NCI-H345 treated with DMSO at 0.1 percent for 48 hours (cell line): ENCODE measurements at regions not wholly inside any gene's neighbourhood (a gene's known extent, or its start where the extent isn't known, plus 50 kb on each side); places are given as distances from the start of the nearest gene placed in this dataset.
"Not testable (repeated sequence)": the region's sequence is repeated elsewhere in the genome, so short reads cannot be mapped to it uniquely, and the experiment has no call there.

Source experiments
- DNase-seq: peaks from one replicate; lab custom pipeline; 2025; ENCODE audit not compliant: unreplicated experiment; lab: John Stamatoyannopoulos, UW

- DNase-seq: no peak
These were observed 751.1 kb downstream of the CCDC85A start for GRCh38 chr2:56934866-56935265.

DNA sequence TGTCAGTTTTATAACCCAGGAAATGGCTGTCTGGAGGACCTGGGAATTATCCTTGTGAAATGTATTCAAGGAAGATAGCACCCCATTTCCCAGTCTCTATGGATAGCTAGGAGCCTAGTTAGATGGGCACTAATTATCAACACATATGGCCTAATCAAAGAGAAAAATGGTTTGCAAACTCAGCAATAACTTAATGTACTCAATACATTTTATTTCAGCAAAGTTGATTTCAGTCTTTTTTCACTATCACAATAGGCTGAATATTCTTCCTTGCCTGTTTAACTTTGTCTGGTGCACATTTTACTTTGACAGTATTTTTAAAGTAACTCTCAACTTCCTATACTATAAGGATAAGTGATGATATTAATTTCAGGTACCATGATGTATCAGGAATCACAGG lies 756.3 kb downstream of the CCDC85A start:
- no peak for DNase-seq

GRCh38 chr2:56952871-56953270 lies 769.1 kb downstream of the CCDC85A start:
- no peak for DNase-seq

DNA sequence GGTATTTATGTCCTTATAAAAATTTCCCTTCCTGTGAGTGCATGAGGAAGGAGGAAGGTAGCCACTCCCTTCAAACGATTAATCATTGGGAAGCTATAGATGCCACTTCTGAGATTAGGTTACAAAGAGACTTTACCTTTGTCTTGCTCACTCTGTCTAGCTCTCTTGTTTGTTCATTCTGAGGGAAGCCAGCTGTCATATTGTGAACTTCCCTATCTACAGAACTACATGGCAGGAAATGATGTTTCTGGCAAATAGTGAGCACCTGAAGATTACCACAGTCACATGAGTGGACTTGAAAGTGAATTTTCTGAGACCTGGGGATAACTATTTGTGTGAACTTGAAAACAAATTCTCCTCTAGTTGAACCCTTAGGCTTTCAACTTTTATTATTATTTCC lies 776.8 kb downstream of the CCDC85A start:
- DNase-seq: no peak

DNA sequence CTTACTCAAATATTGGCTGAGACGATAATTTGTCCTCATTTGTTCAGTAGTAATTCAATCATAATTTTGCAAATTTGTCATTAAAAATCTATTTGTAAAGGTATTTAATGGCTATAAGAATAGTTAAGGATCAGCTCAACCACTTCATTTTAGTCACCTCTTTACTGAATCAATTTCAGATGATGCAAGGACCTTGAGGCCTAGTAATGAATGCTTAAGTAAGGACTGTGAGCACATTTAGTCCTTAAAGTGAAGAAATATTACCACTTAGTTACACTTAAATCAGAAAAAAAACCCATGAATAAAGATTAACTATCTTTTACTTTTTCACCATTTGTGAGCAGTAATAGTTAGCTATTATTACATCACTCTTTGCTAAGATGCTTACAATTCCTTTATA lies 778.9 kb downstream of the CCDC85A start:
- DNase-seq: no peak

DNA sequence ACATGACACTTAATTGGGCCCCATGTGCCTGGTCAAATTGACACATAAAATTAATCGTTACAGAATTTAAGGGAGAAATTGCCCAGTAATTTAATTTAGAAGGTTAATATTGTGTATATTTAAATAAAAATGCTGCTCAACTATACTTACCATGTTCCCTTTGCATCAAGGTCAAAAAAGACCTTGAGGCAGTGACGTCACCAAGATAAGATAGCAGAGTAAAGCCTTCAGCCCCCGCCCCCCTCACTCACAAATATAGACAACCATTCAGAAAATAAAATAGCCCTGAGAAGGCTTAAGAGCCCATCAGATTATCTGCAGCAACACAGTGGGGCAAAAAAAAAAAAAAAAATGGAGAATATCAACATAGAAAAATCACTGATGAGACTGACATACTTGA lies 785.7 kb downstream of the CCDC85A start:
- DNase-seq: no peak

- DNase-seq: no peak
These were observed 787.7 kb downstream of the CCDC85A start for GRCh38 chr2:56971383-56971974.

- no peak for DNase-seq
These were observed 797.8 kb downstream of the CCDC85A start for GRCh38 chr2:56981554-56981953.

DNA sequence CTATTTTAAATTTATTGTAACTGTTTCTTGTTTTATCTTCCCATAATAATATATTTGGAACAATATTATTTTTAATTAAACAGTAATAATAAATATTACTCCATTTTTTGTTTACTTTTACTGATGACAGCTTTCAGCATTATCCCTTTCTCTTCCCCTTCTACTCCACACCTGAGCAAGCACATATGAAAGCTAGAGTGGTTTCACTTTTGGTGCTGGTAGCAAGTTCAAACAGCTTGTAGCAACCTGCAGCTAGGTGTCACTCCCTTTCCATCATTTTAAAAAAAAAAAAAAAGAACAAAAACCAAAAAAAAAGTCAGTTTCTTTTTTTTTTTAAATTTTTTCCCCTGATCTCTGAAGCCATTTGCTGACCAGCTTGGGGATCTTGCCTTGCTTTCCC lies 801.8 kb downstream of the CCDC85A start:
- DNase-seq: no peak

DNA sequence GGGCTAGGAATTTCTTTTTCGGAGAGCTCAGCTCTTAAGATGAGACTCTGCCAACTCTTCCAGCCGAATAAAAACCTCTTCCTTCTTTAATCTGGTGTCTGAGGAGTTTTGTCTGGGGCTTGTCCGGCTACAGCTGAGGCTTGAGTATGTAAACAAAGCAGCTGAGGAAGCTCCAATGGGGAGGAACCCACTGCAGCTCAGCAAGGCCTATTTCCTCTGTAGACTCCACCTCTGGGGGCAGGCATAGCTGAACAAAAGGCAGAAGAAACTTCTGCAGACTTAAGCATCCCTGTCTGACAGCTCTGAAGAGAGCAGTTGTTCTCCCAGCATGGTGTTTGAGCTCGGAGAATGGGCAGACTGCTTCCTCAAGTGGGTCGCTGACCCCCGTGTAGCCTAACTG lies 838.7 kb downstream of the CCDC85A start:
- DNase-seq: no peak

- no peak for DNase-seq
These were observed 861.3 kb downstream of the CCDC85A start for GRCh38 chr2:57044931-57045635.

DNA sequence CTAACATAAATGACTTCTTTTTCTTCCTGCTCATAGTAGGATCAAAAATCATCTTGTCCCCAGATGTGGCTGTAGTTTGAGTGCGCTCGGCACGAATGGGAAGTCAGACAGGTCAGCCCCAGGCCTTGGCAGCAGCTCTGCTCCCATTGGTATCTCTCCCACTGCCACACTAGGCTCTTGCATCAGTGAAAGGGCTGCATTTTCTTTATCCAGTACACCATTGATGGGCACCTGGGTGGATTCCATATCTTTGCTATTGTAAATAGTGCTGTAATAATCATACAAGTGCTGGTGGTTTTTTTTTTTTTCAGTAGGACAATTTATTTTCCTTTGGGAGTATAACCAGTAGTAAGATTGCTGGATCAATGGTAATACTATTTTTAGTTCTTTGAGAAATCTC lies 865.5 kb downstream of the CCDC85A start:
- DNase-seq: no peak

DNA sequence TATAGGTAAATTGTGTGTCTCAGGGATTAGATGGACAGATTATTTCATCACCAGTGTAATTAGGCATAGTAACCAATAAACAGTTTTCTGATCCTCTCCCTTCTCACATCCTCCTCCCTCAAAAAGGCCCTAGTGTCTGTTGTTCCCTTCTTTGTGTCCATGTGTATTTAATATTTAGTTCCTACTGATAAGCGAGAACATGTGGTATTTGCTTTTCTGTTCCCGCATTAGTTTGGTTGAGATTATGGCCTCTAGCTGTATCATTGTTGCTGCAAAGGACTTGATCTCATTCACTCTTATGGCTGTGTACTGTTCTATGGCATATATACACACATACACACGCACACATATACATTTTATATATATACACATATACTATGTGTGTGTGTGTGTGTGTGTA lies 866.2 kb downstream of the CCDC85A start:
- DNase-seq: no peak

GRCh38 chr2:57066301-57066700 lies 882.5 kb downstream of the CCDC85A start:
- not testable (repeated sequence) for DNase-seq

- DNase-seq: no peak
These were observed 891.4 kb downstream of the CCDC85A start for GRCh38 chr2:57075226-57075625.

DNA sequence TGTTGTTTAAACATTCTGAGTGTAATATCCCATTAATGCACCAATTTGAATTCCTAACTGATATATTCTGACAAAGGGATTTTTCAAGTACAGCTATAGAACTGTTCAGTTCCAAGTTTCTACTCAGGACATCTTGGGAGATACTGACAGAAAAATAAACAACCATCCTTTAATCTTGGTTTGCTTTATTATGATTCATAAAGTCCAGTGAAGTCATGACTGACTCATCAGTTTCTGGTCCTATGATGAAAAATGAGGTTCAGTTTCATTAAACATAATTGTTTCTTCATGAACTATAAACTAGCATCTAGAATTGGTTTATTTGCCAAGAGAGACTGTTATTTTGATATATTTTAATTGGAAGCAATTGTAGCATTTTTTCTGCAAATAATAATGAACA lies 896.2 kb downstream of the CCDC85A start:
- DNase-seq: no peak

DNA sequence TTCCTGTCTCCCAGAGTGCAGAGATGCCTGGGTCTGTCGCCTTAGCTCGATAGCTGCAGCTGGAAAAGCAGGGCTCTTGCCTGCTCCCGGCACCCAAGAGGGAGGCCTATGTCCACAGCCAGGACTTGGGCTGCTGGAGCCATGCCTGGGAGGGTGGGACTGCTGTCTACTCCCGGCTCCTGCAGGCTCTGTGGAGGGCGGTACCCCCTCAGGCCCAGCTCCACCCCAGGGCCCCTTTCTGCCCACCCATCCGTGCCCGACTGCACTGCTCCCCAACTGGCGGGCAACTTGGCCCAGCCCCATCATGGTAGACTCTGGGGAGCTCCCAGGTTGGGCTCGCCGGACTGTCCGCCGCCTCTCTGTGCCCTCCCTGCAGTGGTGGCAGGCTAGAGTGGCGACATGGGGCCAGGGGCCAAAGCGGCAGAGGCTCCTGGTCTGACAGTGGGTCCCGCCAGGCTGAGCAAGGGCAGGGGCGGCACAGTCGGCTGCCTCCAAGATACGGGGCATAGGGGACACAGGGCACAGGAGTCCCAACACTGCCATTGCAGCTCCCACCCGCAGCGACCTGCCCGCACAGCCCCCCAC lies 901.0 kb downstream of the CCDC85A start:
- no peak for DNase-seq

GRCh38 chr2:57093020-57093419 lies 909.2 kb downstream of the CCDC85A start:
- no peak for DNase-seq

DNA sequence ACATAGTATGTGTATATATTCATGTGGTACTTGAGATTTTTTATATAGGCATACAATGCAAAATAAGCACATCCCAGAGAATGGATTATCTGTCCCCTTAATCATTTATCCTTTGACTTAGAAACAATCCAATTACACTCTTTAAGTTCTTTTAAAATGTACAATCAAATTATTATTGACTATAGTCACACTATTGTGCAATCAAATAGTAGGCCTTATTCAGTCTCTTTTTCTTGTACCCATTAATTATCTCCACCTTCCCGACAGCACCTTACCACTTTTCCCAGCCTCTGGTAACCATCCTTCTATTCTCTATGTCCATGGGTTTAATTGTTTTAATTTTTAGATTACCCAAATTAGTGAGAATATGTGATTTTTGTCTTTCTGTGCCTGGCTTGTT lies 914.1 kb downstream of the CCDC85A start:
- no peak for DNase-seq

GRCh38 chr2:57100436-57100835 lies 916.6 kb downstream of the CCDC85A start:
- no peak for DNase-seq

GRCh38 chr2:57105694-57106093 lies 921.9 kb downstream of the CCDC85A start:
- DNase-seq: no peak

GRCh38 chr2:57107353-57107752 lies 923.6 kb downstream of the CCDC85A start:
- no peak for DNase-seq

DNA sequence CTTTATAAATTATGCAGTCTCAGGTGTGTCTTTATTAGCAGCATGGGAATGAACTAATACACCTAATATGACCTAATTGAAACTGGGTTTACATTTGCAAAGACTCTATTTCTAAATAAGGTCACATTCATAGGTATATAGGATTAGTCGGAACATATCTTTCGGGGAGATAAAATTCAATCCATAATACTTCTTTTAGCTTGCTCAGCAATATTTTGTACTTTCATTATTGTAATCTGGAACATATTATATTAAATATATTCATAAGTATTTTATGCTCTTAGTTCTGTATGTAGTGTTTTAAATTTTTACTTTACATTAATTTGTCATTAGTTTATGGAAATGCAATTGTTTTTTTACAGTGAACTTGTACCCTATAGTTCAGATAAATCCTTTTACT lies 927.7 kb downstream of the CCDC85A start:
- DNase-seq: no peak
